Fibroblast of lung (primary cell): ENCODE measurements at regions not wholly inside any gene's neighbourhood (a gene's known extent, or its start where the extent isn't known, plus 50 kb on each side); places are given as distances from the start of the nearest gene placed in this dataset.

ENCODE experiments used
- DNase-seq, 2 donors: peaks; one replicate each; pipeline versions ENCODE4 v3.0.0 to v3.0.0-alpha.2; 2010; ENCODE audit warnings: low read depth in 2 of 2
- H2AFZ ChIP-seq: 2 replicates; pipeline ENCODE4 v1.5.1; 2012; ENCODE audit warnings: low read length, control low read depth, inconsistent platforms
- H3K27ac ChIP-seq: 2 replicates; pipeline ENCODE4 v1.5.1; 2011; ENCODE audit warnings: low read length, control low read depth; ENCODE audit not compliant: insufficient read depth
- H3K27me3 ChIP-seq: 2 replicates; pipeline ENCODE4 v1.5.1; 2011; ENCODE audit warnings: mild to moderate bottlenecking, low read length; ENCODE audit not compliant: control insufficient read depth, insufficient read depth
- H3K36me3 ChIP-seq: 2 replicates; pipeline ENCODE4 v1.5.1; 2011; ENCODE audit warnings: low read length; ENCODE audit not compliant: control insufficient read depth, insufficient read depth
- H3K4me1 ChIP-seq: 2 replicates; pipeline ENCODE4 v1.5.1; 2011; ENCODE audit warnings: low read length; ENCODE audit not compliant: control insufficient read depth, insufficient read depth; ENCODE audit errors: extremely low read depth
- H3K4me2 ChIP-seq: 2 replicates; pipeline ENCODE4 v1.5.1; 2011; ENCODE audit warnings: low read length, control low read depth; ENCODE audit not compliant: insufficient read depth; ENCODE audit errors: extremely low read depth
- H3K4me3 ChIP-seq, 4 experiments: fragments of 200-600 bp in 1 of 4; sonication (generic) in 1 of 4; replicated peaks in 1 of 4; 2 replicates each; pipeline ENCODE4 v1.5.1; 2011 to 2016; ENCODE audit warnings: low read length in 4 of 4, low read depth in 3 of 4, mild to moderate bottlenecking in 3 of 4, control low read depth in 2 of 4, inconsistent platforms in 1 of 4, mixed read lengths in 1 of 4; ENCODE audit not compliant: insufficient read depth in 1 of 4; ENCODE audit errors: control extremely low read depth in 1 of 4
- H3K79me2 ChIP-seq: 2 replicates; pipeline ENCODE4 v1.5.1; 2012; ENCODE audit warnings: mild to moderate bottlenecking, low read length, inconsistent platforms; ENCODE audit not compliant: control insufficient read depth, insufficient read depth
- H3K9ac ChIP-seq: 2 replicates; pipeline ENCODE4 v1.5.1; 2011; ENCODE audit warnings: mild to moderate bottlenecking, low read length, control low read depth; ENCODE audit not compliant: insufficient read depth
- H3K9me3 ChIP-seq: 2 replicates; pipeline ENCODE4 v1.5.1; 2012; ENCODE audit warnings: low read depth, low read length; ENCODE audit not compliant: control insufficient read depth, insufficient read depth
- H4K20me1 ChIP-seq: 2 replicates; pipeline ENCODE4 v1.5.1; 2011; ENCODE audit warnings: low read length; ENCODE audit not compliant: control insufficient read depth, insufficient read depth; ENCODE audit errors: extremely low read depth
- EZH2 ChIP-seq: IDR thresholded peaks from 2 replicates; pipeline ENCODE4 v1.5.1; 2012; ENCODE audit warnings: low read length, control low read depth, mild to moderate bottlenecking; ENCODE audit errors: missing control alignments
- TF ChIP-seq, protein P1 (sequence below), 2 donors: IDR thresholded peaks in 1 of 2; conservative IDR thresholded peaks in 1 of 2; 1 replicate in 1 of 2; 2 replicates in 1 of 2; pipeline ENCODE4 v1.5.1; 2011 to 2012; ENCODE audit warnings: low read length in 2 of 2, control low read depth in 1 of 2, inconsistent platforms in 1 of 2, low read depth in 1 of 2, mild to moderate bottlenecking in 1 of 2

- no peaks in the 10 kb centered on the region for H3K36me3 ChIP-seq
- H2AFZ ChIP-seq: no peak overlapping the region
- no peak overlapping the region for H3K4me2 ChIP-seq
- H3K9me3 ChIP-seq: no peaks in the 10 kb centered on the region
- no peak for TF ChIP-seq EZH2
- TF ChIP-seq, protein P1, sequence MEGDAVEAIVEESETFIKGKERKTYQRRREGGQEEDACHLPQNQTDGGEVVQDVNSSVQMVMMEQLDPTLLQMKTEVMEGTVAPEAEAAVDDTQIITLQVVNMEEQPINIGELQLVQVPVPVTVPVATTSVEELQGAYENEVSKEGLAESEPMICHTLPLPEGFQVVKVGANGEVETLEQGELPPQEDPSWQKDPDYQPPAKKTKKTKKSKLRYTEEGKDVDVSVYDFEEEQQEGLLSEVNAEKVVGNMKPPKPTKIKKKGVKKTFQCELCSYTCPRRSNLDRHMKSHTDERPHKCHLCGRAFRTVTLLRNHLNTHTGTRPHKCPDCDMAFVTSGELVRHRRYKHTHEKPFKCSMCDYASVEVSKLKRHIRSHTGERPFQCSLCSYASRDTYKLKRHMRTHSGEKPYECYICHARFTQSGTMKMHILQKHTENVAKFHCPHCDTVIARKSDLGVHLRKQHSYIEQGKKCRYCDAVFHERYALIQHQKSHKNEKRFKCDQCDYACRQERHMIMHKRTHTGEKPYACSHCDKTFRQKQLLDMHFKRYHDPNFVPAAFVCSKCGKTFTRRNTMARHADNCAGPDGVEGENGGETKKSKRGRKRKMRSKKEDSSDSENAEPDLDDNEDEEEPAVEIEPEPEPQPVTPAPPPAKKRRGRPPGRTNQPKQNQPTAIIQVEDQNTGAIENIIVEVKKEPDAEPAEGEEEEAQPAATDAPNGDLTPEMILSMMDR (conservative IDR thresholded peaks at IDR 0.05 in 1 of 2, IDR thresholded peaks at IDR 0.05 in 1 of 2; ENCODE audit: low read depth in 1 of 2, low read length in 2 of 2): no peak
- H3K79me2 ChIP-seq: no peaks in the 10 kb centered on the region
- no peak overlapping the region for H3K4me3 ChIP-seq
- no peaks in the 10 kb centered on the region for H3K4me1 ChIP-seq
- no peak overlapping the region for H3K9ac ChIP-seq
- H3K27me3 ChIP-seq: no peaks in the 10 kb centered on the region
- no peak overlapping the region for H3K27ac ChIP-seq
- H4K20me1 ChIP-seq: no peaks in the 10 kb centered on the region
- DNase-seq: no peak
Measured at GRCh38 chr13:80504453-80504852, 163.5 kb upstream of the SPRY2 start.

DNA sequence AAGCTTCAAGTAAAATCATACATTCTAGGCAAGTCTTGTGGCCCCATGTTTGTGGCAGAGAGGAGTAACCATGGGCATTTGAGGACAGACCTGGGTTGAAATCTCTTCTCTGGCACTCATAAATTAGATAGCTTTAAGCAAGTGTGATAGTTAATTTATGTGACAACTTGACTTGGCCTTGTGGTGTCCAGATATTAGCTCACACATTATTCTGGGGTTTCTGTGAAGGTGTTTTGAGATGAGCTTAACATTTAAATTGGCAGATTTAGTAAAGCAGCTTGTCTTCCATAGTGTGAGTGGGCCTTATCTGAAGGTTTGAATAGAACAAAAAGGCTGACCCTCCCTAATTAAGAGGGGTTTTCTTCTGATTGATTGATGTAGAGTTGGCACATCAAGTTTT is 161.4 kb upstream of the SPRY2 start:
- Histone ChIP-seq H4K20me1 (no peaks in the 10 kb centered on the region), H3K9ac (no peak overlapping the region)

GRCh38 chr13:80501556-80501955 is 160.6 kb upstream of the SPRY2 start:
- Histone ChIP-seq H4K20me1 (no peaks in the 10 kb centered on the region), H3K9ac (no peak overlapping the region), H3K27me3 (no peaks in the 10 kb centered on the region), H3K9me3 (no peaks in the 10 kb centered on the region), H2AFZ (no peak overlapping the region), H3K36me3 (no peaks in the 10 kb centered on the region), H3K4me2 (no peak overlapping the region), H3K4me3 (no peak overlapping the region), H3K79me2 (no peaks in the 10 kb centered on the region), H3K27ac (no peak overlapping the region), H3K4me1 (no peaks in the 10 kb centered on the region)
- DNase-seq: no peak
- no peak for TF ChIP-seq EZH2
- TF ChIP-seq, protein P1 (conservative IDR thresholded peaks at IDR 0.05 in 1 of 2, IDR thresholded peaks at IDR 0.05 in 1 of 2; ENCODE audit: low read depth in 1 of 2, low read length in 2 of 2): no peak

More for the DNA sequence above, 161.4 kb upstream of the SPRY2 start:
- Histone ChIP-seq H3K4me1 (no peaks in the 10 kb centered on the region), H2AFZ (no peak overlapping the region), H3K9me3 (no peaks in the 10 kb centered on the region), H3K4me3 (no peak overlapping the region), H3K79me2 (no peaks in the 10 kb centered on the region), H3K27me3 (no peaks in the 10 kb centered on the region), H3K36me3 (no peaks in the 10 kb centered on the region), H3K4me2 (no peak overlapping the region), H3K27ac (no peak overlapping the region)
- DNase-seq: no peak
- TF ChIP-seq, protein P1 (conservative IDR thresholded peaks at IDR 0.05 in 1 of 2, IDR thresholded peaks at IDR 0.05 in 1 of 2; ENCODE audit: low read depth in 1 of 2, low read length in 2 of 2): no peak
- TF ChIP-seq EZH2: no peak
